GM21737 (cell line): ENCODE measurements at regions not wholly inside any gene's neighbourhood (a gene's known extent, or its start where the extent isn't known, plus 50 kb on each side); places are given as distances from the start of the nearest gene placed in this dataset.

ENCODE experiments used
- ATAC-seq: cut with Tn5 transposase; IDR thresholded peaks from one replicate; pipeline ENCODE4 v1.9.1; 2021; ENCODE audit warnings: mild to moderate bottlenecking, moderate library complexity; ENCODE audit not compliant: unreplicated experiment

GRCh38 chr14:34220921-34221320 lies 241.1 kb downstream of the SPTSSA start:
- ATAC-seq: peak; percentile 81

GRCh38 chr14:34220378-34220706 lies 241.7 kb downstream of the SPTSSA start:
- no peak for ATAC-seq

- no peak for ATAC-seq
Measured at GRCh38 chr14:34219661-34220377, 242.2 kb downstream of the SPTSSA start.

- ATAC-seq: no peak
Measured at GRCh38 chr14:34218881-34219280, 243.2 kb downstream of the SPTSSA start.

- no peak for ATAC-seq
Measured at GRCh38 chr14:34214961-34215360, 247.1 kb downstream of the SPTSSA start.

GRCh38 chr14:34213332-34213731 lies 248.7 kb downstream of the SPTSSA start:
- no peak for ATAC-seq

GRCh38 chr14:34212172-34212929 lies 249.7 kb downstream of the SPTSSA start:
- no peak for ATAC-seq

- peak; percentile 85 for ATAC-seq
Measured at GRCh38 chr14:34211732-34212131, 250.3 kb downstream of the SPTSSA start.

- no peak for ATAC-seq
Measured at GRCh38 chr14:34208532-34208931, 253.5 kb downstream of the SPTSSA start.

GRCh38 chr14:34205799-34206198 lies 254.9 kb upstream of the EGLN3 start:
- ATAC-seq: no peak

- no peak for ATAC-seq
Measured at GRCh38 chr14:34204774-34205173, 253.9 kb upstream of the EGLN3 start.

GRCh38 chr14:34203251-34203722 lies 252.4 kb upstream of the EGLN3 start:
- no peak for ATAC-seq

GRCh38 chr14:34201909-34202637 lies 251.2 kb upstream of the EGLN3 start:
- no peak for ATAC-seq

- no peak for ATAC-seq
Measured at GRCh38 chr14:34199585-34199984, 248.7 kb upstream of the EGLN3 start.

GRCh38 chr14:34198096-34198495 lies 247.2 kb upstream of the EGLN3 start:
- ATAC-seq: no peak

- ATAC-seq: no peak
Measured at GRCh38 chr14:34195964-34196363, 245.1 kb upstream of the EGLN3 start.

- ATAC-seq: no peak
Measured at GRCh38 chr14:34190717-34191116, 239.8 kb upstream of the EGLN3 start.

GRCh38 chr14:34189866-34190265 lies 239.0 kb upstream of the EGLN3 start:
- no peak for ATAC-seq

- no peak for ATAC-seq
Measured at GRCh38 chr14:34187519-34188044, 236.7 kb upstream of the EGLN3 start.

GRCh38 chr14:34187061-34187460 lies 236.2 kb upstream of the EGLN3 start:
- ATAC-seq: no peak

GRCh38 chr14:34184126-34184525 lies 233.3 kb upstream of the EGLN3 start:
- no peak for ATAC-seq
